Tibial artery (tissue), 4 donors: ENCODE measurements at regions not wholly inside any gene's neighbourhood (a gene's known extent, or its start where the extent isn't known, plus 50 kb on each side); places are given as distances from the start of the nearest gene placed in this dataset.

Experiments used
- DNase-seq, 2 donors: peaks; one replicate each; pipeline ENCODE4 v3.0.0-alpha.2; 2019
- H3K27ac ChIP-seq, 2 donors: fragments of 200-600 bp; sonication (generic) in 1 of 2; 1 replicate in 1 of 2; 2 replicates in 1 of 2; pipeline ENCODE4 v1.5.1; 2018 to 2019; ENCODE audit warnings: mild to moderate bottlenecking in 1 of 2
- H3K27me3 ChIP-seq, 2 donors: fragments of 200-600 bp; sonication (generic) in 1 of 2; one replicate each; pipeline versions ENCODE4 v1.5.1 to v1.6.0; 2016 to 2019
- H3K36me3 ChIP-seq, 3 donors: fragments of 200-600 bp; sonication (generic) in 2 of 3; one replicate each; pipeline ENCODE4 v1.5.1; 2016 to 2019; ENCODE audit warnings: mild to moderate bottlenecking in 2 of 3
- H3K4me1 ChIP-seq, 4 donors: fragments of 200-600 bp; sonication (generic) in 2 of 4; 1 replicate in 3 of 4; 2 replicates in 1 of 4; pipeline ENCODE4 v1.5.1; 2016 to 2019
- H3K4me3 ChIP-seq, 2 donors: fragments of 200-600 bp; sonication (generic) in 1 of 2; 1 replicate in 1 of 2; 2 replicates in 1 of 2; pipeline ENCODE4 v1.5.1; 2018 to 2019; ENCODE audit warnings: mild to moderate bottlenecking in 2 of 2
- H3K9me3 ChIP-seq, 3 donors: fragments of 200-600 bp; sonication (generic) in 1 of 3; one replicate each; pipeline ENCODE4 v1.5.1; 2016 to 2019
- intact Hi-C: fragments of 100-400 bp; cut with DNase I; formaldehyde crosslinking; loops from one replicate; pipeline ENCODE4 v1.15.0; 2023; ENCODE audit warnings: low total_unique reads
- TF ChIP-seq, protein P1 (sequence below), 2 experiments: fragments of 200-600 bp in 1 of 2; fragments of 450-650 bp in 1 of 2; IDR thresholded peaks; one replicate each; pipeline ENCODE4 v1.5.1; 2017 to 2019; ENCODE audit warnings: antibody characterized with exemption in 2 of 2, mild to moderate bottlenecking in 1 of 2, moderate library complexity in 1 of 2

- H3K9me3 ChIP-seq, result no peaks in the 10 kb centered on the region
- no peaks in the 10 kb centered on the region for H3K36me3 ChIP-seq
- no peak overlapping the region for H3K4me3 ChIP-seq
- intact Hi-C loops, result no loop called here
- TF ChIP-seq, protein P1, sequence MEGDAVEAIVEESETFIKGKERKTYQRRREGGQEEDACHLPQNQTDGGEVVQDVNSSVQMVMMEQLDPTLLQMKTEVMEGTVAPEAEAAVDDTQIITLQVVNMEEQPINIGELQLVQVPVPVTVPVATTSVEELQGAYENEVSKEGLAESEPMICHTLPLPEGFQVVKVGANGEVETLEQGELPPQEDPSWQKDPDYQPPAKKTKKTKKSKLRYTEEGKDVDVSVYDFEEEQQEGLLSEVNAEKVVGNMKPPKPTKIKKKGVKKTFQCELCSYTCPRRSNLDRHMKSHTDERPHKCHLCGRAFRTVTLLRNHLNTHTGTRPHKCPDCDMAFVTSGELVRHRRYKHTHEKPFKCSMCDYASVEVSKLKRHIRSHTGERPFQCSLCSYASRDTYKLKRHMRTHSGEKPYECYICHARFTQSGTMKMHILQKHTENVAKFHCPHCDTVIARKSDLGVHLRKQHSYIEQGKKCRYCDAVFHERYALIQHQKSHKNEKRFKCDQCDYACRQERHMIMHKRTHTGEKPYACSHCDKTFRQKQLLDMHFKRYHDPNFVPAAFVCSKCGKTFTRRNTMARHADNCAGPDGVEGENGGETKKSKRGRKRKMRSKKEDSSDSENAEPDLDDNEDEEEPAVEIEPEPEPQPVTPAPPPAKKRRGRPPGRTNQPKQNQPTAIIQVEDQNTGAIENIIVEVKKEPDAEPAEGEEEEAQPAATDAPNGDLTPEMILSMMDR (IDR thresholded peaks at IDR 0.05), result no peak
- H3K4me1 ChIP-seq, result no peaks in the 10 kb centered on the region
- no peaks in the 10 kb centered on the region for H3K27me3 ChIP-seq
- H3K27ac ChIP-seq, result no peak overlapping the region
- DNase-seq, result no peak
Observed at GRCh38 chr7:54398863-54399262, 143.3 kb upstream of the VSTM2A start.

DNA sequence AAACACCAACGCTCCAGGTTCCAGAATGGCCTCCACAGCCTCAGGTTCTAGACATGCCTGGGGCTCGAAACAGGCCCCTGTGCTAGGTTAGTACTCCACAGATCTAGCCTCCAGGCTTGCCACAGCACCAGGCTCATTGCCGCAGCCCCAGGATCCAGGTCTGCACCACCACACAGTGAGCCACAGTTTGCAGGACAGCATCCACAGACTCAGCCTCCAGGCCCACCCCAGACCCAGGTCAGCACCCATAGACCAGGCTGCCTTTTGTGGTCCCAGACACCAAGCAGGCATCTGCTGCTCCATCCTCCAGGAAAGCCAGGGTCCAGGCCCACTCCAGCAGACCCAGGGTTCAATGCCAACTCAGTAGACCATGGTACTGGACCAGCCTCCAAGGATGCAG is 132.3 kb upstream of the VSTM2A start:
- no peak for DNase-seq
- TF ChIP-seq, protein P1 (IDR thresholded peaks at IDR 0.05), result no peak
- Histone ChIP-seq H3K36me3 (no peaks in the 10 kb centered on the region), H3K27me3 (no peaks in the 10 kb centered on the region), H3K4me3 (no peak overlapping the region), H3K4me1 (no peaks in the 10 kb centered on the region), H3K27ac (no peak overlapping the region), H3K9me3 (peaks cover 0 to 11% (median 10%) of the 10 kb centered on the region in 3 donors)
- intact Hi-C loops, result no loop called here

GRCh38 chr7:54416678-54417077 is 125.5 kb upstream of the VSTM2A start:
- intact Hi-C loops, result no loop called here
- Histone ChIP-seq H3K36me3 (no peaks in the 10 kb centered on the region), H3K27me3 (no peaks in the 10 kb centered on the region), H3K27ac (no peak overlapping the region), H3K4me3 (no peak overlapping the region), H3K4me1 (no peaks in the 10 kb centered on the region), H3K9me3 (peaks cover 0 to 3% (median 0%) of the 10 kb centered on the region in 3 donors)
- TF ChIP-seq, protein P1 (IDR thresholded peaks at IDR 0.05), result no peak
- no peak for DNase-seq

DNA sequence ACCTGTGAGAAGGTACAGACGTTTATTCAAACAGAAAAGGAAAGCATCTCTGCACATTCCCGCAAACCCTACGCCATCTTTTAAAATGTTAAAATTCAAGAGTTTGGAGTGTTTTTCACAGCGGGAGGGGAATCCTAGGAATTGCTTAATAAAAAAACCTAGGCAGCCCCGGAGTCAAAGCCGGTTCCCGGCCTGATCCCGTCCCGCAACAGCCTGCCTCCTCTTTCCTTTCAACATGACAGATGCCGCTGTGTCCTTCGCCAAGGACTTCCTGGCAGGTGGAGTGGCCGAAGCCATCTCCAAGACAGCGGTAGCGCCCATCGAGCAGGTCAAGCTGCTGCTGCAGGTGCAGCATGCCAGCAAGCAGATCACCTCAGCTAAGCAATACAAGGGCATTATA is 123.0 kb upstream of the VSTM2A start:
- Histone ChIP-seq H3K27ac (no peak overlapping the region), H3K4me3 (no peak overlapping the region), H3K36me3 (no peaks in the 10 kb centered on the region), H3K27me3 (no peaks in the 10 kb centered on the region), H3K4me1 (no peaks in the 10 kb centered on the region), H3K9me3 (peaks cover 0 to 3% (median 0%) of the 10 kb centered on the region in 3 donors)
- no peak for DNase-seq
- intact Hi-C loops, result no loop called here
- TF ChIP-seq, protein P1 (IDR thresholded peaks at IDR 0.05), result no peak

GRCh38 chr7:54426406-54426805 is 115.8 kb upstream of the VSTM2A start:
- Histone ChIP-seq H3K4me1 (no peaks in the 10 kb centered on the region), H3K27ac (no peak overlapping the region), H3K9me3 (no peaks in the 10 kb centered on the region), H3K27me3 (no peaks in the 10 kb centered on the region), H3K36me3 (no peaks in the 10 kb centered on the region), H3K4me3 (no peak overlapping the region)
- intact Hi-C loops, result no loop called here
- no peak for DNase-seq
- TF ChIP-seq, protein P1 (IDR thresholded peaks at IDR 0.05), result no peak

DNA sequence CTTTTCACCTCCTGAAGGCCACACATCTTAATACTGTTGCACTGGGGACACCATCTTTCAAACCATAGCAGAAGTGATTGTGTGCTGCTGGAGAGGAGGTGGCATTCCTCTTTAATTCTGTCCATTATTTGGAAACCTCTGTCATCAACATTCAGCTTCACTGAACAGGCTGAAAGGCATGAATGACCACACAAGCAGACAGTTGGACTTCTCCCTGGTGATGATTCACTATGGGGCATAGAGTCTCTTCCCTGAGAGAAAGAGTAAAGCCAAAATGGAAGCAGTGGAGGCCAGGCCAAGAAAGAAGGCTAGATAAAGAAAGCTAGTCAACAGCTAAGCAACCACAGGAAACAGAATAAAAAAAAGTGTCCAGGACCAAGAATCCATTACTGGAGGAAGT is 113.1 kb upstream of the VSTM2A start:
- H3K4me1 ChIP-seq, result no peaks in the 10 kb centered on the region
- H3K9me3 ChIP-seq, result no peaks in the 10 kb centered on the region
- H3K36me3 ChIP-seq, result no peaks in the 10 kb centered on the region
- no peak for DNase-seq
- no peaks in the 10 kb centered on the region for H3K27me3 ChIP-seq
- intact Hi-C loops, result no loop called here
- TF ChIP-seq, protein P1 (IDR thresholded peaks at IDR 0.05), result no peak
- H3K4me3 ChIP-seq, result no peak overlapping the region
- H3K27ac ChIP-seq, result no peak overlapping the region
